ENCODE measurements at regions not wholly inside any gene's neighbourhood (a gene's known extent, or its start where the extent isn't known, plus 50 kb on each side); places are given as distances from the start of the nearest gene placed in this dataset.

DNA sequence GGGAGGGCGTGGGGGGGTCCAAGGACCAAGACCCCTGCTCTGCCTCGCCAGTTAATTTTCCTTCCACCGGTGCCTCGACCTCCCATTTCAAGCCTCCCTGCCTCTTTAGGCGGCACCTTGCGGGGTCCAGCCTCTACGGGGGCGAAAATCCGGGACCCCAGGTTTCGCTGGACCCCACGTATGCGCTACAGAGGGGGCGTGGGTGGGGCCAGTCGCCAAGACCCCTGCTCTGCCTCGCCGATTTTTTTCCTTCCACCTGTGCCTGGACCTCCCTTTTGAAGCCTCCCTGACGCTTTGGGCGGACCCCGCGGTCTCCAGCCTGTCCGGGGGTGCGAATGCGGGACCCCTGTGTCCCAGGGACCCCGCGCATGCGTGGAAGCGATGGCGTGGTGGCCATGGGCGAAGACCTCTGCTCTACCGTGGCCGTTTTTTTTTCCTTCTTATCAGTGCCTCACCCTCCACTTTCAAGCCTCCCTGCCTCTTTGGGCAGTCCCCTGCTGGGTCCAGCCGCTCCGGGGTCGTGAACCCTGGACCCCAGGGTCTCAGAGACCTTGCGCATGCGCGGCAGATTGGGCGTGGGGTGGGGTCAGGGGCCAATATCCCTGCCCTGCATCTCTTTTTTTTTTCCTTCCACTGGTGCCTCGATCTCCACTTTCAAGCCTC, 324.2 kb downstream of the ALG10 start:
- Mint-ChIP-seq H3K27me3 (ENCODE audit: low read depth) (no peaks in the 10 kb centered on the region; the same call in none of the 2 replicates), H3K4me1 (no peaks in the 10 kb centered on the region), H3K27ac (no peak overlapping the region), H3K9me3 (peaks cover 61 to 81% of the 10 kb centered on the region in 2 experiments), H3K36me3 (ENCODE audit: insufficient read depth in 1 of 3, low read depth in 3 of 3) (peaks cover 4 to 9% (median 7%) of the 10 kb centered on the region in 3 experiments; a peak in 5 of 7 replicates), H3K4me3 (no peak overlapping the region)
- no peak overlapping the region for H2BK15ac ChIP-seq (ENCODE audit: low read depth, low read length)
- H3K4me2 ChIP-seq (ENCODE audit: insufficient read depth, insufficient read length, low read length): no peak overlapping the region
- no peak overlapping the region for H3K4ac ChIP-seq (ENCODE audit: low read depth, low read length)
- no peaks in the 10 kb centered on the region for H3K9me3 ChIP-seq (ENCODE audit: control insufficient read depth, low read depth, low read length)
- no peak overlapping the region for H3K27ac ChIP-seq (ENCODE audit: insufficient read length, low read depth, low read length)
- no peaks in the 10 kb centered on the region for H4K20me1 ChIP-seq (ENCODE audit: control insufficient read depth, insufficient read depth, insufficient read length)
- H2BK120ac ChIP-seq (ENCODE audit: low read depth, low read length, poor library complexity, severe bottlenecking): no peak overlapping the region
- no peak for DNase-seq
- H3K79me2 ChIP-seq (ENCODE audit: insufficient read depth, low read length): no peaks in the 10 kb centered on the region
- H2BK5ac ChIP-seq (ENCODE audit: insufficient read length, low read length): no peak overlapping the region
- no CpG with 5 or more reads among the region's 39 CpGs for WGBS (ENCODE audit: extremely low coverage, insufficient read length, low lambda C conversion rate)
- no peak overlapping the region for H2BK20ac ChIP-seq (ENCODE audit: low read depth, low read length, poor library complexity, severe bottlenecking)
- no peak overlapping the region for H3K56ac ChIP-seq (ENCODE audit: insufficient read length, low read depth, low read length)
- no peak overlapping the region for H2BK12ac ChIP-seq (ENCODE audit: insufficient read length, low read depth, low read length)
- H3T11ph ChIP-seq (ENCODE audit: low read length): no peak overlapping the region
- no peak overlapping the region for H3K23ac ChIP-seq (ENCODE audit: insufficient read length, low read depth, low read length)
- H3K4me1 ChIP-seq (ENCODE audit: insufficient read depth, low read length): no peaks in the 10 kb centered on the region
- H2AK5ac ChIP-seq (ENCODE audit: insufficient read length, low read length): no peak overlapping the region
- H4K5ac ChIP-seq (ENCODE audit: insufficient read length, low read depth, low read length): no peak overlapping the region
- H3K18ac ChIP-seq (ENCODE audit: insufficient read length, low read depth, low read length): no peak overlapping the region
- H4K8ac ChIP-seq (replicated peaks; ENCODE audit: insufficient read length, low read depth, low read length): no peak overlapping the region
- no peak overlapping the region for H2AFZ ChIP-seq (ENCODE audit: low read length)
- H3K79me1 ChIP-seq (ENCODE audit: insufficient read depth, low read depth, low read length, poor library complexity, severe bottlenecking): no peaks in the 10 kb centered on the region
- H3K23me2 ChIP-seq (ENCODE audit: insufficient read length, low read depth, low read length, poor library complexity, severe bottlenecking): no peaks in the 10 kb centered on the region
- no peaks in the 10 kb centered on the region for H3K27me3 ChIP-seq (ENCODE audit: insufficient read depth, low read length)
- H3K9ac ChIP-seq (ENCODE audit: extremely low read depth, insufficient read length, low read length): no peak overlapping the region
- no peak overlapping the region for H4K91ac ChIP-seq (ENCODE audit: insufficient read length, low read depth, low read length)
- TF ChIP-seq, protein P1, sequence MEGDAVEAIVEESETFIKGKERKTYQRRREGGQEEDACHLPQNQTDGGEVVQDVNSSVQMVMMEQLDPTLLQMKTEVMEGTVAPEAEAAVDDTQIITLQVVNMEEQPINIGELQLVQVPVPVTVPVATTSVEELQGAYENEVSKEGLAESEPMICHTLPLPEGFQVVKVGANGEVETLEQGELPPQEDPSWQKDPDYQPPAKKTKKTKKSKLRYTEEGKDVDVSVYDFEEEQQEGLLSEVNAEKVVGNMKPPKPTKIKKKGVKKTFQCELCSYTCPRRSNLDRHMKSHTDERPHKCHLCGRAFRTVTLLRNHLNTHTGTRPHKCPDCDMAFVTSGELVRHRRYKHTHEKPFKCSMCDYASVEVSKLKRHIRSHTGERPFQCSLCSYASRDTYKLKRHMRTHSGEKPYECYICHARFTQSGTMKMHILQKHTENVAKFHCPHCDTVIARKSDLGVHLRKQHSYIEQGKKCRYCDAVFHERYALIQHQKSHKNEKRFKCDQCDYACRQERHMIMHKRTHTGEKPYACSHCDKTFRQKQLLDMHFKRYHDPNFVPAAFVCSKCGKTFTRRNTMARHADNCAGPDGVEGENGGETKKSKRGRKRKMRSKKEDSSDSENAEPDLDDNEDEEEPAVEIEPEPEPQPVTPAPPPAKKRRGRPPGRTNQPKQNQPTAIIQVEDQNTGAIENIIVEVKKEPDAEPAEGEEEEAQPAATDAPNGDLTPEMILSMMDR (conservative IDR thresholded peaks at IDR 0.05): no peak
- no peak overlapping the region for H3K14ac ChIP-seq (ENCODE audit: insufficient read depth, low read length)

Measured in H9 (cell line).